ENCODE measurements at regions not wholly inside any gene's neighbourhood (a gene's known extent, or its start where the extent isn't known, plus 50 kb on each side); places are given as distances from the start of the nearest gene placed in this dataset.

GRCh38 chr10:4121502-4122380 lies 336.7 kb upstream of the KLF6 start:
- H3K4me3 ChIP-seq (ENCODE audit: low read depth, low read length), result no peak overlapping the region
- TF ChIP-seq CTCF (IDR thresholded peaks at IDR 0.05; ENCODE audit: low read depth, low read length) (no peak), POLR2A (IDR thresholded peaks at IDR 0.05; ENCODE audit: extremely low read depth, insufficient read length) (no peak), MYC (IDR thresholded peaks at IDR 0.05; ENCODE audit: low read depth, low read length) (no peak), MAX (IDR thresholded peaks at IDR 0.05; ENCODE audit: low read depth, low read length) (no peak)
- DNase-seq (ENCODE audit: low read depth), result no peak

- no peak for TF ChIP-seq MYC (IDR thresholded peaks at IDR 0.05; ENCODE audit: low read depth, low read length)
- TF ChIP-seq POLR2A (IDR thresholded peaks at IDR 0.05; ENCODE audit: extremely low read depth, insufficient read length), result no peak
- TF ChIP-seq CTCF (IDR thresholded peaks at IDR 0.05; ENCODE audit: low read depth, low read length), result no peak
- TF ChIP-seq MAX (IDR thresholded peaks at IDR 0.05; ENCODE audit: low read depth, low read length), result no peak
- no peak overlapping the region for H3K4me3 ChIP-seq (ENCODE audit: low read depth, low read length)
- DNase-seq (ENCODE audit: low read depth), result no peak
Observed at GRCh38 chr10:4120096-4120853, 335.3 kb upstream of the KLF6 start.

- DNase-seq (ENCODE audit: low read depth), result no peak
- H3K4me3 ChIP-seq (ENCODE audit: low read depth, low read length), result no peak overlapping the region
- no peak for TF ChIP-seq POLR2A (IDR thresholded peaks at IDR 0.05; ENCODE audit: extremely low read depth, insufficient read length)
- TF ChIP-seq MAX (IDR thresholded peaks at IDR 0.05; ENCODE audit: low read depth, low read length), result no peak
- TF ChIP-seq MYC (IDR thresholded peaks at IDR 0.05; ENCODE audit: low read depth, low read length), result no peak
- TF ChIP-seq CTCF (IDR thresholded peaks at IDR 0.05; ENCODE audit: low read depth, low read length), result no peak
Observed at GRCh38 chr10:4119107-4119506, 334.1 kb upstream of the KLF6 start.

- no peak for DNase-seq (ENCODE audit: low read depth)
- no peak overlapping the region for H3K4me3 ChIP-seq (ENCODE audit: low read depth, low read length)
- no peak for TF ChIP-seq POLR2A (IDR thresholded peaks at IDR 0.05; ENCODE audit: extremely low read depth, insufficient read length)
- no peak for TF ChIP-seq MYC (IDR thresholded peaks at IDR 0.05; ENCODE audit: low read depth, low read length)
- no peak for TF ChIP-seq CTCF (IDR thresholded peaks at IDR 0.05; ENCODE audit: low read depth, low read length)
- TF ChIP-seq MAX (IDR thresholded peaks at IDR 0.05; ENCODE audit: low read depth, low read length), result no peak
Observed at GRCh38 chr10:4117604-4118003, 332.6 kb upstream of the KLF6 start.

GRCh38 chr10:4111643-4112042 lies 326.6 kb upstream of the KLF6 start:
- no peak for DNase-seq (ENCODE audit: low read depth)
- H3K4me3 ChIP-seq (ENCODE audit: low read depth, low read length), result no peak overlapping the region
- no peak for TF ChIP-seq MAX (IDR thresholded peaks at IDR 0.05; ENCODE audit: low read depth, low read length)
- TF ChIP-seq POLR2A (IDR thresholded peaks at IDR 0.05; ENCODE audit: extremely low read depth, insufficient read length), result no peak
- no peak for TF ChIP-seq CTCF (IDR thresholded peaks at IDR 0.05; ENCODE audit: low read depth, low read length)
- TF ChIP-seq MYC (IDR thresholded peaks at IDR 0.05; ENCODE audit: low read depth, low read length), result no peak

All from NB4 (cell line).